Liver (tissue), 3 donors: ENCODE measurements at regions not wholly inside any gene's neighbourhood (a gene's known extent, or its start where the extent isn't known, plus 50 kb on each side); places are given as distances from the start of the nearest gene placed in this dataset.

Experiments
- ATF3 ChIP-seq: IDR thresholded peaks from 2 replicates; pipeline ENCODE4 v1.6.1; 2016; ENCODE audit warnings: antibody characterized with exemption
- CTCF ChIP-seq: fragments of 150-350 bp; IDR thresholded peaks from 2 replicates; pipeline ENCODE4 v1.5.1; 2017; ENCODE audit warnings: improper control_type of control experiment, low read depth, low read length; ENCODE audit not compliant: missing input control
- EGR1 ChIP-seq, 2 donors: IDR thresholded peaks; 2 replicates each; pipeline ENCODE4 v1.6.1; 2016 to 2018; ENCODE audit warnings: antibody characterized with exemption in 2 of 2, low read depth in 2 of 2
- HNF4A ChIP-seq, 2 donors: conservative IDR thresholded peaks; 2 replicates each; pipeline ENCODE4 v1.6.1; 2016; ENCODE audit warnings: antibody characterized with exemption in 2 of 2, mild to moderate bottlenecking in 2 of 2
- JUND ChIP-seq, 2 donors: IDR thresholded peaks; 2 replicates each; pipeline ENCODE4 v1.6.1; 2016; ENCODE audit warnings: antibody characterized with exemption in 2 of 2
- MAX ChIP-seq: IDR thresholded peaks from 2 replicates; pipeline ENCODE4 v1.6.1; 2016; ENCODE audit warnings: antibody characterized with exemption
- RAD21 ChIP-seq, 2 donors: IDR thresholded peaks; 2 replicates each; pipeline ENCODE4 v1.6.1; 2016; ENCODE audit warnings: antibody characterized with exemption in 2 of 2, mild to moderate bottlenecking in 2 of 2
- REST ChIP-seq: IDR thresholded peaks from 2 replicates; pipeline ENCODE4 v1.6.1; 2016; ENCODE audit warnings: antibody characterized with exemption, mild to moderate bottlenecking
- RXRA ChIP-seq, 2 donors: IDR thresholded peaks; 2 replicates each; pipeline ENCODE4 v1.6.1; 2017 to 2018; ENCODE audit warnings: antibody characterized with exemption in 2 of 2, mild to moderate bottlenecking in 1 of 2
- SP1 ChIP-seq: IDR thresholded peaks from 2 replicates; pipeline ENCODE4 v1.6.1; 2018; ENCODE audit warnings: antibody characterized with exemption, mild to moderate bottlenecking
- TAF1 ChIP-seq: conservative IDR thresholded peaks from 2 replicates; pipeline ENCODE4 v1.6.1; 2016; ENCODE audit warnings: antibody characterized with exemption, mild to moderate bottlenecking
- YY1 ChIP-seq: IDR thresholded peaks from 2 replicates; pipeline ENCODE4 v1.6.1; 2016; ENCODE audit warnings: antibody characterized with exemption, mild to moderate bottlenecking
- ZBTB33 ChIP-seq: IDR thresholded peaks from 2 replicates; pipeline ENCODE4 v1.6.1; 2016; ENCODE audit warnings: antibody characterized with exemption
- donor health status: healthy.
- donor health status: healthy.

DNA sequence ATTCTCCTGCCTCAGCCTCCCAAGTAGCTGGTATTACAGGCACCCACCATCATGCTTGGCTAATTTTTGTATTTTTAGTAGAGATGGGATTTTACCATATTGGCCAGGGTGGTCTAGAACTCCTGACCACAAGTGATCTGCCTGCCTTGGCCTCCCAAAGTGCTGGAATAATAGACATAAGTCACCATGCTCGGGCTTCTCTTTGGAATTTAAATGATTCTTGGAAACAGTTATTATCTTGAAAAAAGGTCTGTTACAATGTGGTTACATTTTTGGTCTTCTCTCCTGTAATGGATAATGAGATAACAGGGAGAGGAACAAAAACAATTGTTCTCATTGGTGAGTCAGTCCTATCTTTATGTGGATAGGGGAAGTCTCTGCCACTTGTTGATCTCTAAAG, 59.8 kb upstream of the AADACL2 start:
- TF ChIP-seq CTCF (no peak), MAX (no peak), RXRA (IDR thresholded peaks at IDR 0.05) (no peak), SP1 (no peak), JUND (IDR thresholded peaks at IDR 0.05) (no peak), EGR1 (IDR thresholded peaks at IDR 0.05; ENCODE audit: low read depth in 2 of 2) (no peak), ZBTB33 (no peak), ATF3 (no peak), TAF1 (no peak), RAD21 (IDR thresholded peaks at IDR 0.05) (no peak), REST (no peak), YY1 (no peak), HNF4A (conservative IDR thresholded peaks at IDR 0.05) (no peak)
